Kidney glomerular epithelial cell (primary cell): ENCODE measurements at regions not wholly inside any gene's neighbourhood (a gene's known extent, or its start where the extent isn't known, plus 50 kb on each side); places are given as distances from the start of the nearest gene placed in this dataset.
"Not testable (repeated sequence)": the region's sequence is repeated elsewhere in the genome, so short reads cannot be mapped to it uniquely, and the experiment has no call there.

ENCODE experiments used
- DNase-seq: peaks from one replicate; lab custom pipeline; 2025; lab: John Stamatoyannopoulos, UW

DNA sequence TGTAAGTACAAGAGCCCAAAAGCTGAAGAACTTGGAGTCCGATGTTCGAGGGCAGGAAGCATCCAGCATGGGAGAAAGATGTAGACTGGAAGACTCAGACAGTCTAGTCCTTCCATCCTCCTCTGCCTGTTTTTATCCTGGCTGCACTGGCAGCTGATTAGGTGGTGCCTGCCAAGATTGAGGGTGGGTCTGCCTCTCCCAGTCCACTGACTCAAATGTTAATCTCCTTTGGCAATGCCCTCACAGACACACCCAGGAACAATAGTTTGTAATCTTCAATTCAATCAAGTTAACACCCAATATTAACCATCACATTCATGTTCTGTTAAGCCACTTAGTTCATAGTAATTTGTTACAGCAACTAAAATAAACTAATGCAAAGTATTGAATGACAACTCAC lies 904.4 kb upstream of the HS3ST1 start:
- not testable (repeated sequence) for DNase-seq

DNA sequence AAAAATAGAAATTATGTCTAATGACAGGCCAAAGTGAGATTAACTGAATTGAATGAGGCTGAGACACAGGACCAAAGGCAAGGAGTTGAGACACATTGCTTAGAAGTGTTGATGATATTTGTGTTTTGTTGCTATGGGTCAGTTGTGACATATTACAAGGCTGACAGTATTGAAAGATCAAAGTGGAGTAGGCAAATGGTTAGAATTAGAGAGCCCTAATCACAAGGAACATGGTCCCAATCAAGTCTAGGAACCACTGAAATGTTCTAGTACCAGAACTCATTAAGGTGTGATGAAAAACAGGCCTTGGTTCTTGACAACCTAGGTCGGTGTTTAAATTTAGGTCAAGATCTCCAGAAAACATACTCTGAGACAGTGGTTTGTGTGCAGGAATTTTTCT lies 896.3 kb upstream of the HS3ST1 start:
- no peak for DNase-seq

- DNase-seq, result no peak
Observed at GRCh38 chr4:12319765-12320164, 891.1 kb upstream of the HS3ST1 start.

- no peak for DNase-seq
Observed at GRCh38 chr4:12304905-12305304, 876.2 kb upstream of the HS3ST1 start.

GRCh38 chr4:12296366-12296765 lies 867.7 kb upstream of the HS3ST1 start:
- DNase-seq, result no peak

DNA sequence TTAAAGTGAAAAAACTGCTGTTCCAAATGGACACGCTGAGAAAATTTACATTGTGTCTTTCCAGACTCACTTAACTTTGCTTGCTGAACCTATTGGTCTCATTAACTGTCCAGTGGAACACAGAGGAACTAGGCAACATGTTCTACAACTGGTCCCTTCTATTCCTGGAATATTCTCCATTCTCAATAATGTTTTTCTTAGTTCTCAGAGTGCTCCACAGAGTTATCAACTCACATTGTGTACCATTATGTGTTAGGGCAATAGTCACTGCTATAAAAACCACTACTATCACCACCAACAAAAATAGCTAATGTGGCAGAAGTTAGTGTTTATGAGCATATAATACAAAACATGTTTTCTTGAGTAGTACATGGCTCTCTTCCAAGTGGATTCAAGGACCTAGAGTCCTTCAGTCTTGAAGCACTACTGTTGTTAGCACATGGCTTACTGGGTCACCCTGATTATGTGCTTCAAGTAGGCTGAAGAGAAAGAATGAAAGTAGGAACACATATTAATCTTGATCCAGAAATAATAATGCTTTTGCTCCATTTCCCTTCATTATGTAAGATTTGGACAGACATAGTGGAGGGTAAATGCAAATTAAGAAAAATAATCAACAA lies 865.3 kb upstream of the HS3ST1 start:
- DNase-seq, result no peak

DNA sequence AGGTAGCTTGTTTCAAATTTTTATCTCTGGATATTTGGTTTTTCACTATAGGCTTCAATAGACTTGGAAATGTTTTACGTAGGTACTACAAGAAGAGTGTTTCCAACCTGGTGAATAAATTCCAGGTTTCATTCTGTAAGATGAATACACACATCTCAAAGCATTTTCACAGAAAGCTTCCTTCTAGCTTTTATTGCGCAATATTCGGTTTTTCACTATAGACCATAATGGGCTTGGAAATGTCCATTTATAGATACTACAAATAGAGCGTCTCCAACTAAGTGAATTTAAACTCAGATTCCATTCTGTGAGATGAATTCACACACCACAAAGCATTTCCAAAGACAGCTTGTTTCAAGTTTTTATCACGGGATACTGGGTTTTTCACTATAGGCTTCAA lies 857.7 kb upstream of the HS3ST1 start:
- no peak for DNase-seq

DNA sequence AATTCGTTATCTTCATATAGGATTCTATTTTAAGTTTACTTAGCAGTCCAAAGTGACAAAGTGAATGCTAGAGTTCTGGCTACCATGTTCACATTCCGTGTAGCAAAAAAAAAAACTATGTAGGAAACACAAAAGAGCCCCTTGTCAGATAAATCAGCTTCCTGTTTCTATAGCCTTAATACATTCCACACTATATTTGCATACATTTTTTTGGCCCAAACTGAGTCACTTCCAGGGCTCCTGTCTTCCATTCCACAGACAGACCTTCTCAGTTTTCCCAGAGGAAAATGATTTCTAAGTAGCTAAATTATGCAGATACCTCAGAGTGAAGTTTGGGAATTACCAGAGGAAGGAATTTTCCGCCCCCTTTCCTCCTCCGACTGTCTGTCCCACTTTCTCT lies 841.9 kb upstream of the HS3ST1 start:
- no peak for DNase-seq

GRCh38 chr4:12265554-12265953 lies 836.9 kb upstream of the HS3ST1 start:
- DNase-seq, result no peak

GRCh38 chr4:12260453-12260852 lies 831.8 kb upstream of the HS3ST1 start:
- no peak for DNase-seq

- DNase-seq, result no peak
Observed at GRCh38 chr4:12244973-12245372, 816.3 kb upstream of the HS3ST1 start.

GRCh38 chr4:12242354-12242753 lies 813.7 kb upstream of the HS3ST1 start:
- DNase-seq, result no peak

GRCh38 chr4:12239897-12240636 lies 811.4 kb upstream of the HS3ST1 start:
- no peak for DNase-seq

- no peak for DNase-seq
Observed at GRCh38 chr4:12231098-12231497, 802.4 kb upstream of the HS3ST1 start.

GRCh38 chr4:12221031-12221430 lies 792.3 kb upstream of the HS3ST1 start:
- DNase-seq, result no peak

DNA sequence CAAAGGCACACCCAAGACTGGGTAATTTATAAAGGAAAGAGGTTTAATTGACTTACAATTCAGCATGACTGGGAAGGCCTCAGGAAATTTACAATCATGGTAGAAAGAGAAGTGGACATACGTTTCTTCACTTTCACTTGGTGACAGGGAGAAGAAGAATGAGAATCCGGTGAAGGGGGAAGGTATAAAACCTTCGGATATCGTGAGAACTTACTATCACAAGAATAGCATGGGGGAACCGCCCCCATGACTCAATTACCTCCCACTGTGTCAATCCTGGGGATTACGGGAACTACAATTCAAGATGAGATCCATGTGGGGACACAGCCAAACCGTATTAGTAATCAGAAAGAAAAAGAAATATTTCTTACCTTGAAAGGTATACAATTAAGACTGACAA lies 782.9 kb upstream of the HS3ST1 start:
- DNase-seq, result no peak

- DNase-seq, result no peak
Observed at GRCh38 chr4:12207396-12207795, 778.7 kb upstream of the HS3ST1 start.

DNA sequence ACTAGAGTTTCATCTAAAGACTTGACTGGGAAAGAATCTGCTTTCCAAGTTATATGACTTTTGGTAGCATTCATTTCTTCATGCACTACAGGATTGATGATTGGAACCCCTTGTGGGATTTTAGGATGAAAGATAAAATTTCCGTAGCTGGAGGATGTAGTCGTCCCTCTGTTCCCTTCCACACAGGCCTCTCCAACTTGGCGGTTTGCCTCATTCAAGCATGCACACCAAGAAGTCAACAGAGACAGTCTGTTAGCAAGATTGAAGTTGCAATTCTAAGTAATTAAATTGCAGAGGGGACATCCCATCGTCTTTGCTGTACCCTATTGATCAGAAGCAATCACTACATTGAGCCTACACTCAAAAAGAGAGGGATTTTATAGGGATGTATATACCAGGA lies 777.4 kb upstream of the HS3ST1 start:
- DNase-seq, result no peak

- no peak for DNase-seq
Observed at GRCh38 chr4:12203945-12204344, 775.3 kb upstream of the HS3ST1 start.

DNA sequence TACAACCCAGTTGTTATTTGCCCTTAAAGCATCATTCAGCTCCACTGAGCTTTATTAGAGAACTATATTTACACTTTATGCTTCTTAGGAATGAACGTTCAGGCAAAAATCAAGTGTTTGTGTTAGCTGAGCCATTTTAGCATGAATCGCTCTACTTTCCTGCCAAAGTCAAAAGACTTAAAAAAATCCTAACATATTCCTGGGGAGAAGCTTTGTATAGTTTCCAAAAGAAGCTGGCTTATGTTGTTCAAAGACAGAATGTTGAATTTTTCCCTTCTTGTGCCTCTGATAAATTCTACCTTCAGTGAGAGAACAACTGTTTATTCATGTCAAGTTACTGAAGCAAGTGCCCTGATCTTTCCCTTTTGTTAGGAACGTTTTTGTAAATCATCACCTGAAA lies 771.5 kb upstream of the HS3ST1 start:
- DNase-seq, result no peak

- no peak for DNase-seq
Observed at GRCh38 chr4:12186526-12186925, 757.8 kb upstream of the HS3ST1 start.

- no peak for DNase-seq
Observed at GRCh38 chr4:12178614-12179610, 750.2 kb upstream of the HS3ST1 start.

GRCh38 chr4:12177416-12177815 lies 748.7 kb upstream of the HS3ST1 start:
- DNase-seq, result no peak
